Activated CD8-positive, alpha-beta T cell treated with anti-CD3 and anti-CD28 coated beads for 36 hours (primary cell): ENCODE measurements at regions not wholly inside any gene's neighbourhood (a gene's known extent, or its start where the extent isn't known, plus 50 kb on each side); places are given as distances from the start of the nearest gene placed in this dataset.

Source experiments
- ATAC-seq: fragments of 200-7000 bp; cut with Tn5 transposase; one replicate; pipeline ENCODE4 v1.10.0; 2021; ENCODE audit warnings: mild to moderate bottlenecking, moderate library complexity
- CTCF ChIA-PET: fragments of 350-600 bp; sonication (Branson Sonifier 250); formaldehyde crosslinking; loops from one replicate; lab custom pipeline; 2021; ENCODE audit warnings: antibody characterized with exemption; lab: Charles Lee
- POLR2A ChIA-PET: fragments of 350-600 bp; sonication (Branson Sonifier 250); formaldehyde crosslinking; loops from one replicate; lab custom pipeline; 2021; ENCODE audit warnings: antibody characterized with exemption; lab: Charles Lee
- DNase-seq: peaks from one replicate; pipeline ENCODE4 v3.0.0-alpha.2; 2020
- H3K27ac Mint-ChIP-seq: one replicate; pipeline ENCODE4 v1.8.0; 2021; ENCODE audit warnings: mild to moderate bottlenecking, mixed read lengths
- H3K27me3 Mint-ChIP-seq: one replicate; pipeline ENCODE4 v1.8.0; 2021; ENCODE audit warnings: mixed read lengths
- H3K36me3 Mint-ChIP-seq: one replicate; pipeline ENCODE4 v1.8.0; 2021; ENCODE audit warnings: low read depth, mixed read lengths
- H3K4me1 Mint-ChIP-seq: one replicate; pipeline ENCODE4 v1.8.0; 2021; ENCODE audit warnings: low read depth, mixed read lengths
- H3K4me3 Mint-ChIP-seq: one replicate; pipeline ENCODE4 v1.8.0; 2021; ENCODE audit warnings: mild to moderate bottlenecking, moderate library complexity, mixed read lengths
- H3K9me3 Mint-ChIP-seq: one replicate; pipeline ENCODE4 v1.8.0; 2021; ENCODE audit warnings: mixed read lengths
- CTCF ChIP-seq: fragments of 200-600 bp; IDR thresholded peaks from one replicate; pipeline ENCODE4 v1.8.0; 2022; ENCODE audit warnings: antibody characterized with exemption, mild to moderate bottlenecking
- intact Hi-C: fragments of 100-400 bp; cut with micrococcal nuclease; formaldehyde crosslinking; loops from one replicate; pipeline ENCODE4 v1.10.0; 2022

DNA sequence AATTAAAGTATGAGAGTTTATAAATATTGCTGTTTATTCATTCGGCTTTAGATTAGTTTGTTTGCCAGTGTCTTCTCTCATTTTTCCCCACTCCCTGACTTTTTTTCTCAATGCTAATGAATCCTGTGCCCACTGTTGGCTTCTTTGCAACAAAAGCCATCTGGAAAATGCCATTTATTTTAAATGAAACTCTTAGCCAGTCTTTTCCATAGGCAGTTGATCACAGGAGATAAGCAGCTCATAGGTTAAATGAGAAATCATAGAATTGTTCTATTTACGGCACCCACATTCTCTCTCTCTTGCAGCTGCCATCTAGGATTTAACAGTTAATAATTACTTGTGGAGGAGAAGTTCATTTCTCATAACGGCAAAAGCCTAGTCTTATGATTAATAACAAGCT, 249.3 kb upstream of the POM121L12 start:
- ATAC-seq (no peak), DNase-seq (no peak)
- Mint-ChIP-seq H3K9me3 (peaks cover 18% of the 10 kb centered on the region), H3K4me1 (no peaks in the 10 kb centered on the region), H3K27ac (no peak overlapping the region), H3K4me3 (no peak overlapping the region), H3K36me3 (no peaks in the 10 kb centered on the region), H3K27me3 (no peaks in the 10 kb centered on the region)
- intact Hi-C loops: no loop called here
- TF ChIP-seq CTCF: no peak
- ChIA-PET POLR2A (no interaction called here), CTCF (no interaction called here)

DNA sequence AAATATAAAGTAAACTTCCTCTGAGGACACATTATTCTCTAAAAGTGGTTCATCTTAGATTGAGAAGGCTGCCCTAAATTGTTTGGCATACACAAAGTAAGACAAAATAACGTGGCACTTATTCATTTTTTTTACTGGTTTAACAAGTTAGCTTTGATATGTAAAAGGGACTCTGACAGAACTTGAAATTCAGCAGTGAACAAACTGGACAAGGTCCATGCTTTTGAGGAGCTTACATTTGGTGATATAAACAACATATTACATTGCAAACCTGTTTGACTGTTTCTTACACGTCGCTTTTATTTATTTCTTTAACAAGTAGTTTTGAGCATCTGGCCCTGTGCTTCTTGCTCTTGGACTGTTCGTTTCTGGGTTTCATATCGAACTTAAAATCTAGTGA, 253.1 kb upstream of the POM121L12 start:
- DNase-seq (no peak), ATAC-seq (no peak)
- Mint-ChIP-seq H3K36me3 (no peaks in the 10 kb centered on the region), H3K27me3 (no peaks in the 10 kb centered on the region), H3K9me3 (peaks cover 8% of the 10 kb centered on the region), H3K4me1 (no peaks in the 10 kb centered on the region), H3K27ac (no peak overlapping the region), H3K4me3 (no peak overlapping the region)
- intact Hi-C loops: no loop called here
- ChIA-PET POLR2A (no interaction called here), CTCF (no interaction called here)
- no peak for TF ChIP-seq CTCF

- intact Hi-C loops: no loop called here
- TF ChIP-seq CTCF: no peak
- CTCF ChIA-PET: no interaction called here
- no peak for DNase-seq
- no peaks in the 10 kb centered on the region for H3K4me1 Mint-ChIP-seq
- H3K4me3 Mint-ChIP-seq: no peak overlapping the region
- no peak for ATAC-seq
- POLR2A ChIA-PET: no interaction called here
- no peaks in the 10 kb centered on the region for H3K27me3 Mint-ChIP-seq
- peaks cover 9% of the 10 kb centered on the region for H3K9me3 Mint-ChIP-seq
- no peak overlapping the region for H3K27ac Mint-ChIP-seq
- no peaks in the 10 kb centered on the region for H3K36me3 Mint-ChIP-seq
These were observed 254.2 kb upstream of the POM121L12 start for GRCh38 chr7:52781250-52781649.

GRCh38 chr7:52779004-52779403, 256.4 kb upstream of the POM121L12 start:
- POLR2A ChIA-PET: no interaction called here
- H3K4me3 Mint-ChIP-seq: no peak overlapping the region
- no peak for TF ChIP-seq CTCF
- peaks cover 12% of the 10 kb centered on the region for H3K9me3 Mint-ChIP-seq
- CTCF ChIA-PET: no interaction called here
- no peaks in the 10 kb centered on the region for H3K27me3 Mint-ChIP-seq
- intact Hi-C loops: no loop called here
- H3K36me3 Mint-ChIP-seq: no peaks in the 10 kb centered on the region
- DNase-seq (no peak), ATAC-seq (no peak)
- H3K4me1 Mint-ChIP-seq: no peaks in the 10 kb centered on the region
- H3K27ac Mint-ChIP-seq: no peak overlapping the region

DNA sequence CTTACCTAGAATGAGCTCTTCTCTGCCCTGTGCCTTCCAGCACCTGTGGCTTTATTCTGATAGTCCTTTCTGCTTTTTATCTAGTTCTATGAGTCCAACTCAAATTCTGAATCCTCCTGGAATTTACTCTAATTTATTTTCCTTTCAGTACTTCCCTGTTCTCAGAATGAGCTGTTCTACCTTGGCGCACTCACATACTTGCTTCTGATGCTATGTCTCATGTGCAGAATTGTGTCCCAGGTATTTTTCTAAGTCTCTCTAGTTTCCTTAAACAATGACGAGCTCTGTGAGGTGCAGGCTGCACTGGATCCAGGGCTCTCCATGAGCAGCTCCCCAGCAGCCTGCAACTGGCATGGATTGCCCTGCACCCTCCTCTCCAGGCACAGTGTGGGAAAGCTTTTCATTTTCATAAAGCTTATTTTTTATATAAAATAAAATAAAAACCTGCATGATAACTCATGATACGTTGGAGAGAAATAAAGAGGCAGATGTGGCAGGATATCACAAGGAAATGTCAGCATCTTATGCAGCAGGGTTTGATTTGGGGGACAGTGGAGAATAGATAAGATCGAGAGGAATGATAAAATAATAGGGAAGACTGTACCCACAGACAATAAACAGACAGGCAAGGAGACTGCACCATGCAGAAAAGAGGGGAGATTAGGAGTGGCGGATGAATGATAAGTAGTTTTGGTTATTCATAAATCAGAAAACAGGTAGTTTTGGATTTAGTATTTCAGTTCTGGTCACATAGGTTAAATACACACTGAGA, 258.2 kb upstream of the POM121L12 start:
- no peak for TF ChIP-seq CTCF
- Mint-ChIP-seq H3K36me3 (no peaks in the 10 kb centered on the region), H3K27me3 (no peaks in the 10 kb centered on the region), H3K4me3 (no peak overlapping the region), H3K27ac (no peak overlapping the region), H3K9me3 (peaks cover 12% of the 10 kb centered on the region), H3K4me1 (no peaks in the 10 kb centered on the region)
- ATAC-seq: no peak
- POLR2A ChIA-PET: no interaction called here
- CTCF ChIA-PET: no interaction called here
- intact Hi-C loops: no loop called here
- no peak for DNase-seq
